ENCODE measurements at regions not wholly inside any gene's neighbourhood (a gene's known extent, or its start where the extent isn't known, plus 50 kb on each side); places are given as distances from the start of the nearest gene placed in this dataset.

- TF ChIP-seq, protein P1, sequence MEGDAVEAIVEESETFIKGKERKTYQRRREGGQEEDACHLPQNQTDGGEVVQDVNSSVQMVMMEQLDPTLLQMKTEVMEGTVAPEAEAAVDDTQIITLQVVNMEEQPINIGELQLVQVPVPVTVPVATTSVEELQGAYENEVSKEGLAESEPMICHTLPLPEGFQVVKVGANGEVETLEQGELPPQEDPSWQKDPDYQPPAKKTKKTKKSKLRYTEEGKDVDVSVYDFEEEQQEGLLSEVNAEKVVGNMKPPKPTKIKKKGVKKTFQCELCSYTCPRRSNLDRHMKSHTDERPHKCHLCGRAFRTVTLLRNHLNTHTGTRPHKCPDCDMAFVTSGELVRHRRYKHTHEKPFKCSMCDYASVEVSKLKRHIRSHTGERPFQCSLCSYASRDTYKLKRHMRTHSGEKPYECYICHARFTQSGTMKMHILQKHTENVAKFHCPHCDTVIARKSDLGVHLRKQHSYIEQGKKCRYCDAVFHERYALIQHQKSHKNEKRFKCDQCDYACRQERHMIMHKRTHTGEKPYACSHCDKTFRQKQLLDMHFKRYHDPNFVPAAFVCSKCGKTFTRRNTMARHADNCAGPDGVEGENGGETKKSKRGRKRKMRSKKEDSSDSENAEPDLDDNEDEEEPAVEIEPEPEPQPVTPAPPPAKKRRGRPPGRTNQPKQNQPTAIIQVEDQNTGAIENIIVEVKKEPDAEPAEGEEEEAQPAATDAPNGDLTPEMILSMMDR (IDR thresholded peaks at IDR 0.05 in 2 of 3, conservative IDR thresholded peaks at IDR 0.05 in 1 of 3; ENCODE audit: control insufficient read depth in 2 of 3, extremely low read depth in 1 of 3, insufficient read depth in 1 of 3, low read depth in 3 of 3, low read length in 3 of 3): no peak
- TF ChIP-seq, protein P2, sequence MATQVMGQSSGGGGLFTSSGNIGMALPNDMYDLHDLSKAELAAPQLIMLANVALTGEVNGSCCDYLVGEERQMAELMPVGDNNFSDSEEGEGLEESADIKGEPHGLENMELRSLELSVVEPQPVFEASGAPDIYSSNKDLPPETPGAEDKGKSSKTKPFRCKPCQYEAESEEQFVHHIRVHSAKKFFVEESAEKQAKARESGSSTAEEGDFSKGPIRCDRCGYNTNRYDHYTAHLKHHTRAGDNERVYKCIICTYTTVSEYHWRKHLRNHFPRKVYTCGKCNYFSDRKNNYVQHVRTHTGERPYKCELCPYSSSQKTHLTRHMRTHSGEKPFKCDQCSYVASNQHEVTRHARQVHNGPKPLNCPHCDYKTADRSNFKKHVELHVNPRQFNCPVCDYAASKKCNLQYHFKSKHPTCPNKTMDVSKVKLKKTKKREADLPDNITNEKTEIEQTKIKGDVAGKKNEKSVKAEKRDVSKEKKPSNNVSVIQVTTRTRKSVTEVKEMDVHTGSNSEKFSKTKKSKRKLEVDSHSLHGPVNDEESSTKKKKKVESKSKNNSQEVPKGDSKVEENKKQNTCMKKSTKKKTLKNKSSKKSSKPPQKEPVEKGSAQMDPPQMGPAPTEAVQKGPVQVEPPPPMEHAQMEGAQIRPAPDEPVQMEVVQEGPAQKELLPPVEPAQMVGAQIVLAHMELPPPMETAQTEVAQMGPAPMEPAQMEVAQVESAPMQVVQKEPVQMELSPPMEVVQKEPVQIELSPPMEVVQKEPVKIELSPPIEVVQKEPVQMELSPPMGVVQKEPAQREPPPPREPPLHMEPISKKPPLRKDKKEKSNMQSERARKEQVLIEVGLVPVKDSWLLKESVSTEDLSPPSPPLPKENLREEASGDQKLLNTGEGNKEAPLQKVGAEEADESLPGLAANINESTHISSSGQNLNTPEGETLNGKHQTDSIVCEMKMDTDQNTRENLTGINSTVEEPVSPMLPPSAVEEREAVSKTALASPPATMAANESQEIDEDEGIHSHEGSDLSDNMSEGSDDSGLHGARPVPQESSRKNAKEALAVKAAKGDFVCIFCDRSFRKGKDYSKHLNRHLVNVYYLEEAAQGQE (IDR thresholded peaks at IDR 0.05; ENCODE audit: low read depth, low read length): no peak
- TF ChIP-seq, protein P3, sequence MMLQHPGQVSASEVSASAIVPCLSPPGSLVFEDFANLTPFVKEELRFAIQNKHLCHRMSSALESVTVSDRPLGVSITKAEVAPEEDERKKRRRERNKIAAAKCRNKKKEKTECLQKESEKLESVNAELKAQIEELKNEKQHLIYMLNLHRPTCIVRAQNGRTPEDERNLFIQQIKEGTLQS (IDR thresholded peaks at IDR 0.05; ENCODE audit: borderline replicate concordance, extremely low read depth, low read depth, low read length): no peak
- TF ChIP-seq ATF2 (IDR thresholded peaks at IDR 0.05; ENCODE audit: low read length): no peak
- no peak for TF ChIP-seq ETV6 (conservative IDR thresholded peaks at IDR 0.05 in 1 of 2, IDR thresholded peaks at IDR 0.05 in 1 of 2; ENCODE audit: borderline replicate concordance in 1 of 2, low read depth in 1 of 2)
- no peak for TF ChIP-seq ZBTB40 (IDR thresholded peaks at IDR 0.05; ENCODE audit: borderline replicate concordance)
- no peak for TF ChIP-seq CREB1 (IDR thresholded peaks at IDR 0.05; ENCODE audit: low read depth)
- no peak for TF ChIP-seq BCL11A (IDR thresholded peaks at IDR 0.05; ENCODE audit: low read depth, low read length)
- no peak for TF ChIP-seq E2F8 (IDR thresholded peaks at IDR 0.05; ENCODE audit: low read depth, partially characterized antibody)
- TF ChIP-seq POLR2AphosphoS5 (IDR thresholded peaks at IDR 0.05; ENCODE audit: low read length): no peak
Observed at GRCh38 chr10:38228394-38228793, 134.3 kb downstream of the ZNF37A start.
